ENCODE measurements at regions not wholly inside any gene's neighbourhood (a gene's known extent, or its start where the extent isn't known, plus 50 kb on each side); places are given as distances from the start of the nearest gene placed in this dataset.

DNA sequence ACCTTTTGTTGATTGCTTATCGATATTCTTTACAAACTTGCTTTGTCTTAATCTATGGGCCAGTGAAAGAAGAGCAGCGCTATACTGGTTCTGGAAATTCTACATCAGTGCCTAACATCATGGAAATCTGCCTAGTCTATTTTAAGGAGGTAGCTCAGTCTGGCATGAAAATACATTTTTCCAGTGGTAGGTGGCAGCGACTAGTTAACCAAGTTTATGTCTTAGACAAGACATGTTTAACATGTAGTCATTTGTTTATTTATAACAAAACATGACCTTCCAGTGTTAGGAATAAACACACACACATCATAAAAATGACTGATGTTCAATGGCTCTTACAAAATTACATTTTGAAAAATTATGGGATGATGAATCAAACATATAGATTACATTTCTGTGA is 336.0 kb upstream of the SOX5 start:
- in situ Hi-C loops (cut with HindIII; ENCODE audit: low pct_unique_long_range_greater_than_20kb, low sequenced_read_pairs) (no loop called here), intact Hi-C loops (cut with micrococcal nuclease; ENCODE audit: unreplicated experiment) (no loop called here)
- ATAC-seq (no peak), DNase-seq (ENCODE audit: low read depth, low spot score) (no peak)
- POLR2A ChIA-PET = no interaction called here
- Histone ChIP-seq H3K27ac (ENCODE audit: low read length) (no peak overlapping the region), H3K4me1 (ENCODE audit: control insufficient read depth, insufficient read depth, low read length) (no peaks in the 10 kb centered on the region), H3K4me3 (ENCODE audit: low read depth in 2 of 2, low read length in 2 of 2) (no peak overlapping the region), H3K27me3 (ENCODE audit: control insufficient read depth, insufficient read depth, low read length) (no peaks in the 10 kb centered on the region), H3K9me3 (ENCODE audit: control insufficient read depth, insufficient read depth, low read depth, low read length) (no peaks in the 10 kb centered on the region), H3K36me3 (ENCODE audit: control insufficient read depth, insufficient read depth, low read length) (no peaks in the 10 kb centered on the region; the same call in 1 of the 2 replicates)
- BruUV-seq (replicated peaks) = no TSS peak
- CTCF ChIA-PET = no interaction called here
- TF ChIP-seq, protein P1, sequence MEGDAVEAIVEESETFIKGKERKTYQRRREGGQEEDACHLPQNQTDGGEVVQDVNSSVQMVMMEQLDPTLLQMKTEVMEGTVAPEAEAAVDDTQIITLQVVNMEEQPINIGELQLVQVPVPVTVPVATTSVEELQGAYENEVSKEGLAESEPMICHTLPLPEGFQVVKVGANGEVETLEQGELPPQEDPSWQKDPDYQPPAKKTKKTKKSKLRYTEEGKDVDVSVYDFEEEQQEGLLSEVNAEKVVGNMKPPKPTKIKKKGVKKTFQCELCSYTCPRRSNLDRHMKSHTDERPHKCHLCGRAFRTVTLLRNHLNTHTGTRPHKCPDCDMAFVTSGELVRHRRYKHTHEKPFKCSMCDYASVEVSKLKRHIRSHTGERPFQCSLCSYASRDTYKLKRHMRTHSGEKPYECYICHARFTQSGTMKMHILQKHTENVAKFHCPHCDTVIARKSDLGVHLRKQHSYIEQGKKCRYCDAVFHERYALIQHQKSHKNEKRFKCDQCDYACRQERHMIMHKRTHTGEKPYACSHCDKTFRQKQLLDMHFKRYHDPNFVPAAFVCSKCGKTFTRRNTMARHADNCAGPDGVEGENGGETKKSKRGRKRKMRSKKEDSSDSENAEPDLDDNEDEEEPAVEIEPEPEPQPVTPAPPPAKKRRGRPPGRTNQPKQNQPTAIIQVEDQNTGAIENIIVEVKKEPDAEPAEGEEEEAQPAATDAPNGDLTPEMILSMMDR (IDR thresholded peaks at IDR 0.05) = no peak
- TF ChIP-seq, protein P2, sequence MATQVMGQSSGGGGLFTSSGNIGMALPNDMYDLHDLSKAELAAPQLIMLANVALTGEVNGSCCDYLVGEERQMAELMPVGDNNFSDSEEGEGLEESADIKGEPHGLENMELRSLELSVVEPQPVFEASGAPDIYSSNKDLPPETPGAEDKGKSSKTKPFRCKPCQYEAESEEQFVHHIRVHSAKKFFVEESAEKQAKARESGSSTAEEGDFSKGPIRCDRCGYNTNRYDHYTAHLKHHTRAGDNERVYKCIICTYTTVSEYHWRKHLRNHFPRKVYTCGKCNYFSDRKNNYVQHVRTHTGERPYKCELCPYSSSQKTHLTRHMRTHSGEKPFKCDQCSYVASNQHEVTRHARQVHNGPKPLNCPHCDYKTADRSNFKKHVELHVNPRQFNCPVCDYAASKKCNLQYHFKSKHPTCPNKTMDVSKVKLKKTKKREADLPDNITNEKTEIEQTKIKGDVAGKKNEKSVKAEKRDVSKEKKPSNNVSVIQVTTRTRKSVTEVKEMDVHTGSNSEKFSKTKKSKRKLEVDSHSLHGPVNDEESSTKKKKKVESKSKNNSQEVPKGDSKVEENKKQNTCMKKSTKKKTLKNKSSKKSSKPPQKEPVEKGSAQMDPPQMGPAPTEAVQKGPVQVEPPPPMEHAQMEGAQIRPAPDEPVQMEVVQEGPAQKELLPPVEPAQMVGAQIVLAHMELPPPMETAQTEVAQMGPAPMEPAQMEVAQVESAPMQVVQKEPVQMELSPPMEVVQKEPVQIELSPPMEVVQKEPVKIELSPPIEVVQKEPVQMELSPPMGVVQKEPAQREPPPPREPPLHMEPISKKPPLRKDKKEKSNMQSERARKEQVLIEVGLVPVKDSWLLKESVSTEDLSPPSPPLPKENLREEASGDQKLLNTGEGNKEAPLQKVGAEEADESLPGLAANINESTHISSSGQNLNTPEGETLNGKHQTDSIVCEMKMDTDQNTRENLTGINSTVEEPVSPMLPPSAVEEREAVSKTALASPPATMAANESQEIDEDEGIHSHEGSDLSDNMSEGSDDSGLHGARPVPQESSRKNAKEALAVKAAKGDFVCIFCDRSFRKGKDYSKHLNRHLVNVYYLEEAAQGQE (IDR thresholded peaks at IDR 0.05; ENCODE audit: insufficient read depth in 1 of 2, low read depth in 2 of 2, low read length in 1 of 2) = no peak
- TF ChIP-seq SIN3A (IDR thresholded peaks at IDR 0.05; ENCODE audit: borderline replicate concordance, insufficient read depth, low read depth, low read length) (no peak), TCF7L2 (IDR thresholded peaks at IDR 0.05; ENCODE audit: low read depth, low read length) (no peak), POLR2AphosphoS5 (IDR thresholded peaks at IDR 0.05; ENCODE audit: low read depth, low read length) (no peak)

DNA sequence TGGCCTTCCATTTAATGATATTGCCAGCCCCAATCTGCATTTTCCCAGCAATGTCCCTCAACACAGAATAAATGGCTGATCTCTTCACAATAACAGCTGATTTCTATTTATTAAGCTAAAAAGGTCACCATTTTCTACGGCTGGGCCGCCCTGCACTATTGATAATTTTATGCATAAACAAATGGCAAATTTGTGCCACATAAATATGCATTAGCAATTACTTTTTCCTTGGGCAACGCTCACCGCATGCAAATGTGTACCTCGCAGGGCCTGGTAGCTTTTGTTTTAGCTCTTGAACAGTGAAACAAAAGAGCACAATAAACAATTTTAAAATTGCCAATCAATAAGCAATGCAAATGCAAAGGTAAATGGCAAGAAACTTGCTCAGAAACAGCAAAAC is 331.9 kb upstream of the SOX5 start:
- Histone ChIP-seq H3K4me3 (ENCODE audit: low read depth in 2 of 2, low read length in 2 of 2) (no peak overlapping the region), H3K36me3 (ENCODE audit: control insufficient read depth, insufficient read depth, low read length) (no peaks in the 10 kb centered on the region), H3K27ac (ENCODE audit: low read length) (no peak overlapping the region), H3K27me3 (ENCODE audit: control insufficient read depth, insufficient read depth, low read length) (no peaks in the 10 kb centered on the region), H3K4me1 (ENCODE audit: control insufficient read depth, insufficient read depth, low read length) (no peaks in the 10 kb centered on the region), H3K9me3 (ENCODE audit: control insufficient read depth, insufficient read depth, low read depth, low read length) (no peaks in the 10 kb centered on the region)
- TF ChIP-seq, protein P1 (IDR thresholded peaks at IDR 0.05) = no peak
- TF ChIP-seq POLR2AphosphoS5 (IDR thresholded peaks at IDR 0.05; ENCODE audit: low read depth, low read length) = no peak
- TF ChIP-seq TCF7L2 (IDR thresholded peaks at IDR 0.05; ENCODE audit: low read depth, low read length) = no peak
- TF ChIP-seq, protein P2 (IDR thresholded peaks at IDR 0.05; ENCODE audit: insufficient read depth in 1 of 2, low read depth in 2 of 2, low read length in 1 of 2) = no peak
- no peak for TF ChIP-seq SIN3A (IDR thresholded peaks at IDR 0.05; ENCODE audit: borderline replicate concordance, insufficient read depth, low read depth, low read length)
- DNase-seq (ENCODE audit: low read depth, low spot score) = no peak
- ChIA-PET CTCF (no interaction called here), POLR2A (no interaction called here)
- intact Hi-C loops (cut with micrococcal nuclease; ENCODE audit: unreplicated experiment) = no loop called here
- no TSS peak for BruUV-seq (replicated peaks)
- ATAC-seq = no peak
- in situ Hi-C loops (cut with HindIII; ENCODE audit: low pct_unique_long_range_greater_than_20kb, low sequenced_read_pairs) = no loop called here

Measured in Panc1 (cell line).